SK-N-SH (cell line): ENCODE measurements at regions not wholly inside any gene's neighbourhood (a gene's known extent, or its start where the extent isn't known, plus 50 kb on each side); places are given as distances from the start of the nearest gene placed in this dataset.

ENCODE experiments used
- CTCF ChIA-PET: fragments of 300-600, 350-600 bp; formaldehyde crosslinking; extraction: SDS; loops from one replicate; lab custom pipeline; 2021; lab: Yijun Ruan, JAX
- POLR2A ChIA-PET: fragments of 350-600 bp; sonication (Branson Sonifier 250); formaldehyde crosslinking; extraction: SDS; loops from one replicate; lab custom pipeline; 2020; ENCODE audit warnings: antibody characterized with exemption, inconsistent platforms; lab: Yijun Ruan, JAX
- DNase-seq: peaks from one replicate; pipeline ENCODE4 v3.0.0; 2012
- H2AFZ ChIP-seq: fragments of 200-600 bp; sonication (generic); 2 replicates; pipeline ENCODE4 v1.8.1; 2016; ENCODE audit warnings: antibody characterized with exemption, mild to moderate bottlenecking, low read depth
- H3F3A ChIP-seq: fragments of 200-600 bp; sonication (generic); replicated peaks from 2 replicates; pipeline ENCODE3; 2016; ENCODE audit warnings: antibody characterized with exemption, mild to moderate bottlenecking; ENCODE audit not compliant: insufficient read depth
- H3K27ac ChIP-seq, 2 experiments: fragments of 200-500 bp in 1 of 2; fragments of 200-600 bp in 1 of 2; sonication (Bioruptor generic) in 1 of 2; sonication (generic), shearing (Covaris generic) in 1 of 2; 2 replicates each; pipeline versions ENCODE4 v1.5.1 to v1.6.1; 2014 to 2016; ENCODE audit warnings: low read depth in 2 of 2, inconsistent platforms in 1 of 2, low read length in 1 of 2, mild to moderate bottlenecking in 1 of 2, mixed read lengths in 1 of 2
- H3K27me3 ChIP-seq: fragments of 200-600 bp; sonication (generic), shearing (Covaris generic); 2 replicates; pipeline ENCODE4 v1.6.1; 2016; ENCODE audit warnings: mixed run types; ENCODE audit not compliant: insufficient read depth
- H3K36me3 ChIP-seq, 2 experiments: fragments of 200-500 bp in 1 of 2; fragments of 200-600 bp in 1 of 2; sonication (Bioruptor generic) in 1 of 2; sonication (generic) in 1 of 2; replicated peaks in 1 of 2; 2 replicates each; pipeline versions ENCODE3 to v1.5.1; 2014 to 2016; ENCODE audit warnings: low read length in 1 of 2, mild to moderate bottlenecking in 1 of 2; ENCODE audit not compliant: insufficient read depth in 2 of 2, control insufficient read depth in 1 of 2
- H3K4me1 ChIP-seq, 2 experiments: fragments of 200-500 bp in 1 of 2; fragments of 200-600 bp in 1 of 2; sonication (Bioruptor generic) in 1 of 2; sonication (generic), shearing (Covaris generic) in 1 of 2; 2 replicates each; pipeline versions ENCODE4 v1.5.1 to v1.6.1; 2014 to 2016; ENCODE audit warnings: low read depth in 1 of 2, low read length in 1 of 2, mixed run types in 1 of 2; ENCODE audit not compliant: insufficient read depth in 2 of 2, control insufficient read depth in 1 of 2
- H3K4me2 ChIP-seq: fragments of 200-600 bp; sonication (generic), shearing (Covaris generic); 2 replicates; pipeline ENCODE4 v1.6.1; 2017; ENCODE audit warnings: mixed run types
- H3K4me3 ChIP-seq, 2 experiments: fragments of 200-500 bp in 1 of 2; fragments of 200-600 bp in 1 of 2; sonication (Bioruptor generic) in 1 of 2; sonication (generic), shearing (Covaris generic) in 1 of 2; 2 replicates each; pipeline versions ENCODE4 v1.5.1 to v1.8.1; 2014 to 2016; ENCODE audit warnings: low read depth in 2 of 2, inconsistent platforms in 1 of 2, low read length in 1 of 2, mild to moderate bottlenecking in 1 of 2, mixed read lengths in 1 of 2, moderate library complexity in 1 of 2
- H3K79me2 ChIP-seq: fragments of 200-600 bp; sonication (generic); 2 replicates; pipeline ENCODE4 v1.8.1; 2017; ENCODE audit warnings: mild to moderate bottlenecking; ENCODE audit not compliant: insufficient read depth
- H3K9ac ChIP-seq: fragments of 200-600 bp; sonication (generic); 2 replicates; pipeline ENCODE4 v1.6.1; 2017; ENCODE audit warnings: mixed run types
- H3K9me2 ChIP-seq: fragments of 200-600 bp; sonication (generic); 2 replicates; pipeline ENCODE4 v1.6.1; 2017; ENCODE audit warnings: mixed run types
- H3K9me3 ChIP-seq: fragments of 200-600 bp; sonication (generic); 2 replicates; pipeline ENCODE4 v1.6.1; 2017; ENCODE audit warnings: mixed run types, mild to moderate bottlenecking, moderate library complexity
- H4K20me1 ChIP-seq: fragments of 200-600 bp; sonication (generic); 2 replicates; pipeline ENCODE4 v1.6.1; 2017; ENCODE audit warnings: mild to moderate bottlenecking, mixed run types; ENCODE audit not compliant: insufficient read depth
- CHD2 ChIP-seq: fragments of 150-350 bp; IDR thresholded peaks from 2 replicates; pipeline ENCODE4 v1.6.1; 2018; ENCODE audit warnings: low read length; ENCODE audit not compliant: partially characterized antibody
- EP300 ChIP-seq, 2 experiments: IDR thresholded peaks; 2 replicates each; pipeline versions ENCODE4 v1.4.0 to v1.6.1; 2012; ENCODE audit warnings: borderline replicate concordance in 1 of 2, low read depth in 1 of 2, low read length in 1 of 2
- GABPA ChIP-seq: IDR thresholded peaks from 2 replicates; pipeline ENCODE4 v1.4.0; 2012; ENCODE audit warnings: low read depth, mild to moderate bottlenecking
- GATA2 ChIP-seq: sonication (generic); formaldehyde crosslinking; IDR thresholded peaks from 2 replicates; pipeline ENCODE4 v1.5.0; 2020; ENCODE audit warnings: mild to moderate bottlenecking, missing genetic modification reagents
- MAX ChIP-seq: IDR thresholded peaks from 2 replicates; pipeline ENCODE4 v1.4.0; 2012; ENCODE audit warnings: low read depth
- NFIC ChIP-seq: IDR thresholded peaks from 2 replicates; pipeline ENCODE4 v1.4.0; 2012; ENCODE audit warnings: borderline replicate concordance
- NRF1 ChIP-seq: IDR thresholded peaks from 2 replicates; pipeline ENCODE4 v1.6.1; 2012; ENCODE audit warnings: low read depth, mild to moderate bottlenecking, low read length
- RAD21 ChIP-seq: IDR thresholded peaks from 2 replicates; pipeline ENCODE4 v1.6.1; 2012; ENCODE audit warnings: mild to moderate bottlenecking, low read length
- RXRA ChIP-seq: IDR thresholded peaks from 2 replicates; pipeline ENCODE4 v1.4.0; 2012; ENCODE audit warnings: low read depth, mild to moderate bottlenecking, borderline replicate concordance
- TAF1 ChIP-seq: IDR thresholded peaks from 2 replicates; pipeline ENCODE4 v1.6.1; 2012; ENCODE audit warnings: low read depth, mild to moderate bottlenecking, low read length, moderate library complexity, borderline replicate concordance
- TCF12 ChIP-seq: IDR thresholded peaks from 2 replicates; pipeline ENCODE4 v1.4.0; 2012
- USF1 ChIP-seq: IDR thresholded peaks from 2 replicates; pipeline ENCODE4 v1.4.0; 2012; ENCODE audit warnings: low read depth, borderline replicate concordance
- YY1 ChIP-seq: IDR thresholded peaks from 2 replicates; pipeline ENCODE4 v1.4.0; 2012; ENCODE audit warnings: low read depth, mild to moderate bottlenecking
- ZBTB33 ChIP-seq: IDR thresholded peaks from 2 replicates; pipeline ENCODE4 v1.4.0; 2012; ENCODE audit warnings: low read depth, borderline replicate concordance
- WGBS: methylation state at CpG from one replicate; pipeline ENCODE4 v1.1.6; 2017; ENCODE audit warnings: low lambda C conversion rate; 5-methylcytosine and 5-hydroxymethylcytosine counted together

GRCh38 chr3:94413336-94414108, 350.7 kb downstream of the NSUN3 start:
- WGBS = 52% methylated on average over 4 of the region's 4 CpGs
- Histone ChIP-seq H3K9me2 (no peaks in the 10 kb centered on the region), H3K27ac (peak overlapping the region in 1 of 2 experiments; percentile 81; a peak in 1 of 4 replicates), H3K27me3 (no peaks in the 10 kb centered on the region), H3K4me2 (no peak overlapping the region), H4K20me1 (no peaks in the 10 kb centered on the region), H3K4me1 (peaks cover 5 to 7% of the 10 kb centered on the region in 2 experiments; a peak in 3 of 4 replicates), H3K9ac (no peak overlapping the region), H3K4me3 (no peak overlapping the region), H3K79me2 (no peaks in the 10 kb centered on the region), H3K9me3 (no peaks in the 10 kb centered on the region), H2AFZ (no peak overlapping the region), H3F3A (no peaks in the 10 kb centered on the region), H3K36me3 (no peaks in the 10 kb centered on the region)
- DNase-seq = no peak
- ChIA-PET CTCF (no interaction called here), POLR2A (no interaction called here)
- TF ChIP-seq NFIC (peak; percentile 63; the same call in 1 of the 2 replicates), USF1 (no peak), TCF12 (0 out of 2 replicates have a peak, but pooled peaks have one; percentile 30), ZBTB33 (no peak), RXRA (no peak)

GRCh38 chr3:94414418-94414817, 351.6 kb downstream of the NSUN3 start:
- no peaks in the 10 kb centered on the region for H3K79me2 ChIP-seq
- peaks cover 5 to 7% of the 10 kb centered on the region in 2 experiments; a peak in 3 of 4 replicates for H3K4me1 ChIP-seq
- no peaks in the 10 kb centered on the region for H3K9me2 ChIP-seq
- POLR2A ChIA-PET = no interaction called here
- H3K9me3 ChIP-seq = no peaks in the 10 kb centered on the region
- WGBS = 68% methylated on average over 2 of the region's 2 CpGs
- H3K36me3 ChIP-seq = no peaks in the 10 kb centered on the region
- CTCF ChIA-PET = no interaction called here
- H3K4me3 ChIP-seq = no peak overlapping the region
- H3K27me3 ChIP-seq = no peaks in the 10 kb centered on the region
- H2AFZ ChIP-seq = no peak overlapping the region
- no peak overlapping the region for H3K9ac ChIP-seq
- peak overlapping the region in 1 of 2 experiments; percentile 81; a peak in 2 of 4 replicates for H3K27ac ChIP-seq
- H3K4me2 ChIP-seq = no peak overlapping the region
- no peaks in the 10 kb centered on the region for H4K20me1 ChIP-seq
- TF ChIP-seq EP300 (IDR thresholded peaks at IDR 0.05; ENCODE audit: borderline replicate concordance in 1 of 2, low read depth in 1 of 2, low read length in 1 of 2) = peak in 1 of 2 experiments; percentile 95; a peak in 2 of 4 replicates
- no peak for TF ChIP-seq GABPA
- TF ChIP-seq NFIC = no peak
- TF ChIP-seq YY1 = no peak
- no peak for TF ChIP-seq ZBTB33
- TF ChIP-seq RXRA = no peak
- no peak for TF ChIP-seq NRF1
- peak; percentile 36; the same call in 1 of the 2 replicates for TF ChIP-seq TCF12
- peak; percentile 13 for TF ChIP-seq CHD2
- no peak for TF ChIP-seq MAX
- TF ChIP-seq GATA2 (CRISPR knock-in tag) = 0 out of 2 replicates have a peak, but pooled peaks have one; percentile 17
- TF ChIP-seq TAF1 = no peak
- peak; percentile 27 for TF ChIP-seq RAD21
- DNase-seq = peak; percentile 24
- no peaks in the 10 kb centered on the region for H3F3A ChIP-seq
